Endothelial cell (in vitro differentiated cells): ENCODE measurements at regions not wholly inside any gene's neighbourhood (a gene's known extent, or its start where the extent isn't known, plus 50 kb on each side); places are given as distances from the start of the nearest gene placed in this dataset.

Source experiments
- DNase-seq: peaks from one replicate; pipeline ENCODE4 v3.0.0; 2021; ENCODE audit warnings: low spot score
- H3K27ac Mint-ChIP-seq: one replicate; pipeline ENCODE4 v1.8.0; 2021; ENCODE audit warnings: mixed read lengths, inconsistent platforms; ENCODE audit not compliant: unreplicated experiment
- H3K27me3 Mint-ChIP-seq: one replicate; pipeline ENCODE4 v1.8.0; 2021; ENCODE audit warnings: mild to moderate bottlenecking, moderate library complexity, mixed read lengths, inconsistent platforms; ENCODE audit not compliant: unreplicated experiment
- H3K36me3 Mint-ChIP-seq: one replicate; pipeline ENCODE4 v1.8.0; 2021; ENCODE audit warnings: mild to moderate bottlenecking, low read depth, mixed read lengths, inconsistent platforms; ENCODE audit not compliant: unreplicated experiment
- H3K4me1 Mint-ChIP-seq: one replicate; pipeline ENCODE4 v1.8.0; 2021; ENCODE audit warnings: mild to moderate bottlenecking, mixed read lengths, inconsistent platforms; ENCODE audit not compliant: unreplicated experiment
- H3K4me3 Mint-ChIP-seq: one replicate; pipeline ENCODE4 v1.8.0; 2021; ENCODE audit warnings: mild to moderate bottlenecking, mixed read lengths, inconsistent platforms; ENCODE audit not compliant: unreplicated experiment
- H3K9me3 Mint-ChIP-seq: one replicate; pipeline ENCODE4 v1.8.0; 2021; ENCODE audit warnings: mixed read lengths, inconsistent platforms; ENCODE audit not compliant: unreplicated experiment
- TF ChIP-seq, protein P1 (sequence below): fragments of 200-600 bp; sonication (generic); IDR thresholded peaks from one replicate; pipeline ENCODE4 v1.5.0; 2021; ENCODE audit warnings: antibody characterized with exemption; ENCODE audit not compliant: unreplicated experiment

- no peak for DNase-seq
- H3K27me3 Mint-ChIP-seq, result peaks cover 3% of the 10 kb centered on the region
Observed at GRCh38 chr18:61643884-61644647, 248.7 kb downstream of the RNF152 start.

GRCh38 chr18:61639886-61640285 lies 252.9 kb downstream of the RNF152 start:
- Mint-ChIP-seq H3K4me3 (no peak overlapping the region), H3K27me3 (peaks cover 2% of the 10 kb centered on the region), H3K9me3 (no peaks in the 10 kb centered on the region), H3K4me1 (no peaks in the 10 kb centered on the region), H3K36me3 (no peaks in the 10 kb centered on the region), H3K27ac (no peak overlapping the region)
- TF ChIP-seq, protein P1, sequence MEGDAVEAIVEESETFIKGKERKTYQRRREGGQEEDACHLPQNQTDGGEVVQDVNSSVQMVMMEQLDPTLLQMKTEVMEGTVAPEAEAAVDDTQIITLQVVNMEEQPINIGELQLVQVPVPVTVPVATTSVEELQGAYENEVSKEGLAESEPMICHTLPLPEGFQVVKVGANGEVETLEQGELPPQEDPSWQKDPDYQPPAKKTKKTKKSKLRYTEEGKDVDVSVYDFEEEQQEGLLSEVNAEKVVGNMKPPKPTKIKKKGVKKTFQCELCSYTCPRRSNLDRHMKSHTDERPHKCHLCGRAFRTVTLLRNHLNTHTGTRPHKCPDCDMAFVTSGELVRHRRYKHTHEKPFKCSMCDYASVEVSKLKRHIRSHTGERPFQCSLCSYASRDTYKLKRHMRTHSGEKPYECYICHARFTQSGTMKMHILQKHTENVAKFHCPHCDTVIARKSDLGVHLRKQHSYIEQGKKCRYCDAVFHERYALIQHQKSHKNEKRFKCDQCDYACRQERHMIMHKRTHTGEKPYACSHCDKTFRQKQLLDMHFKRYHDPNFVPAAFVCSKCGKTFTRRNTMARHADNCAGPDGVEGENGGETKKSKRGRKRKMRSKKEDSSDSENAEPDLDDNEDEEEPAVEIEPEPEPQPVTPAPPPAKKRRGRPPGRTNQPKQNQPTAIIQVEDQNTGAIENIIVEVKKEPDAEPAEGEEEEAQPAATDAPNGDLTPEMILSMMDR, result no peak
- DNase-seq, result no peak

More at GRCh38 chr18:61643884-61644647, 248.7 kb downstream of the RNF152 start:
- TF ChIP-seq, protein P1, result no peak
- H3K9me3 Mint-ChIP-seq, result no peaks in the 10 kb centered on the region
- no peak overlapping the region for H3K27ac Mint-ChIP-seq
- no peak overlapping the region for H3K4me3 Mint-ChIP-seq
- no peaks in the 10 kb centered on the region for H3K36me3 Mint-ChIP-seq
- H3K4me1 Mint-ChIP-seq, result no peaks in the 10 kb centered on the region

- TF ChIP-seq, protein P1, result no peak
- Mint-ChIP-seq H3K27ac (no peak overlapping the region), H3K4me1 (no peaks in the 10 kb centered on the region), H3K36me3 (no peaks in the 10 kb centered on the region), H3K27me3 (no peaks in the 10 kb centered on the region), H3K9me3 (no peaks in the 10 kb centered on the region), H3K4me3 (no peak overlapping the region)
- DNase-seq, result no peak
Observed at GRCh38 chr18:61637905-61638595, 254.8 kb downstream of the RNF152 start.

GRCh38 chr18:61637319-61637718 lies 255.5 kb downstream of the RNF152 start:
- Mint-ChIP-seq H3K9me3 (no peaks in the 10 kb centered on the region), H3K27me3 (no peaks in the 10 kb centered on the region), H3K4me1 (no peaks in the 10 kb centered on the region), H3K36me3 (no peaks in the 10 kb centered on the region), H3K27ac (no peak overlapping the region), H3K4me3 (no peak overlapping the region)
- DNase-seq, result peak; percentile 26
- TF ChIP-seq, protein P1, result no peak

- TF ChIP-seq, protein P1, result peak; percentile 81
- no peaks in the 10 kb centered on the region for H3K9me3 Mint-ChIP-seq
- H3K27me3 Mint-ChIP-seq, result no peaks in the 10 kb centered on the region
- no peaks in the 10 kb centered on the region for H3K36me3 Mint-ChIP-seq
- no peak overlapping the region for H3K4me3 Mint-ChIP-seq
- peak; percentile 55 for DNase-seq
- no peaks in the 10 kb centered on the region for H3K4me1 Mint-ChIP-seq
- no peak overlapping the region for H3K27ac Mint-ChIP-seq
Observed at GRCh38 chr18:61635901-61636528, 256.8 kb downstream of the RNF152 start.
